ENCODE measurements at regions not wholly inside any gene's neighbourhood (a gene's known extent, or its start where the extent isn't known, plus 50 kb on each side); places are given as distances from the start of the nearest gene placed in this dataset.

DNA sequence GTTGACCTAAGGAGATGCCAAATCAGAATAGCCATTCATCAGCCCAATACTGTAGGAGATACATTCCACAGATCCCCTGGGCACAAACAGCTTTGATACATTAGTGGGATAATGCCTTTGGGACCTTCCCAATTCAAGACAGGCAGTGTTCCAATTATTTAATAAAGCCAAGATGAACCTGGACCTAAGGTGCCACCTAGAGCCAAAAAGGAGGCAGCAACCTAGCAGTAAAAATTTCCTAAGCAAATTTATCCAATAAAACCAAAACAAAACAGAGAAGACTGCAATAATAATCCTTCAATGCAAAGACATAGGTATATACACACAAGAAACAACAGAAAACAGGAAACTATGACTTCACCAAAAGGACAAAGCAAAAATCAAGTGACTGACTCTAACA, 253.0 kb downstream of the HINT1 start (continued):
- TF ChIP-seq ZNF707 (CRISPR knock-in tag; conservative IDR thresholded peaks at IDR 0.05) (no peak), RCOR1 (IDR thresholded peaks at IDR 0.05; ENCODE audit: borderline replicate concordance in 1 of 2, low read depth in 2 of 2, low read length in 2 of 2) (no peak), RBM15 (IDR thresholded peaks at IDR 0.05; ENCODE audit: insufficient read depth, low read length) (no peak), TCF3 (CRISPR knock-in tag; IDR thresholded peaks at IDR 0.05) (no peak)
- TF ChIP-seq, protein P1, sequence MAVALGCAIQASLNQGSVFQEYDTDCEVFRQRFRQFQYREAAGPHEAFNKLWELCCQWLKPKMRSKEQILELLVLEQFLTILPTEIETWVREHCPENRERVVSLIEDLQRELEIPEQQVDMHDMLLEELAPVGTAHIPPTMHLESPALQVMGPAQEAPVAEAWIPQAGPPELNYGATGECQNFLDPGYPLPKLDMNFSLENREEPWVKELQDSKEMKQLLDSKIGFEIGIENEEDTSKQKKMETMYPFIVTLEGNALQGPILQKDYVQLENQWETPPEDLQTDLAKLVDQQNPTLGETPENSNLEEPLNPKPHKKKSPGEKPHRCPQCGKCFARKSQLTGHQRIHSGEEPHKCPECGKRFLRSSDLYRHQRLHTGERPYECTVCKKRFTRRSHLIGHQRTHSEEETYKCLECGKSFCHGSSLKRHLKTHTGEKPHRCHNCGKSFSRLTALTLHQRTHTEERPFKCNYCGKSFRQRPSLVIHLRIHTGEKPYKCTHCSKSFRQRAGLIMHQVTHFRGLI (CRISPR knock-in tag; IDR thresholded peaks at IDR 0.05): no peak
- TF ChIP-seq, protein P2, sequence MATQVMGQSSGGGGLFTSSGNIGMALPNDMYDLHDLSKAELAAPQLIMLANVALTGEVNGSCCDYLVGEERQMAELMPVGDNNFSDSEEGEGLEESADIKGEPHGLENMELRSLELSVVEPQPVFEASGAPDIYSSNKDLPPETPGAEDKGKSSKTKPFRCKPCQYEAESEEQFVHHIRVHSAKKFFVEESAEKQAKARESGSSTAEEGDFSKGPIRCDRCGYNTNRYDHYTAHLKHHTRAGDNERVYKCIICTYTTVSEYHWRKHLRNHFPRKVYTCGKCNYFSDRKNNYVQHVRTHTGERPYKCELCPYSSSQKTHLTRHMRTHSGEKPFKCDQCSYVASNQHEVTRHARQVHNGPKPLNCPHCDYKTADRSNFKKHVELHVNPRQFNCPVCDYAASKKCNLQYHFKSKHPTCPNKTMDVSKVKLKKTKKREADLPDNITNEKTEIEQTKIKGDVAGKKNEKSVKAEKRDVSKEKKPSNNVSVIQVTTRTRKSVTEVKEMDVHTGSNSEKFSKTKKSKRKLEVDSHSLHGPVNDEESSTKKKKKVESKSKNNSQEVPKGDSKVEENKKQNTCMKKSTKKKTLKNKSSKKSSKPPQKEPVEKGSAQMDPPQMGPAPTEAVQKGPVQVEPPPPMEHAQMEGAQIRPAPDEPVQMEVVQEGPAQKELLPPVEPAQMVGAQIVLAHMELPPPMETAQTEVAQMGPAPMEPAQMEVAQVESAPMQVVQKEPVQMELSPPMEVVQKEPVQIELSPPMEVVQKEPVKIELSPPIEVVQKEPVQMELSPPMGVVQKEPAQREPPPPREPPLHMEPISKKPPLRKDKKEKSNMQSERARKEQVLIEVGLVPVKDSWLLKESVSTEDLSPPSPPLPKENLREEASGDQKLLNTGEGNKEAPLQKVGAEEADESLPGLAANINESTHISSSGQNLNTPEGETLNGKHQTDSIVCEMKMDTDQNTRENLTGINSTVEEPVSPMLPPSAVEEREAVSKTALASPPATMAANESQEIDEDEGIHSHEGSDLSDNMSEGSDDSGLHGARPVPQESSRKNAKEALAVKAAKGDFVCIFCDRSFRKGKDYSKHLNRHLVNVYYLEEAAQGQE (IDR thresholded peaks at IDR 0.05; ENCODE audit: borderline replicate concordance): peak; percentile 40; the same call in 1 of the 2 replicates
- TF ChIP-seq, protein P2 (CRISPR knock-in tag; IDR thresholded peaks at IDR 0.05; ENCODE audit: low read depth): no peak
- TF ChIP-seq, protein P3, sequence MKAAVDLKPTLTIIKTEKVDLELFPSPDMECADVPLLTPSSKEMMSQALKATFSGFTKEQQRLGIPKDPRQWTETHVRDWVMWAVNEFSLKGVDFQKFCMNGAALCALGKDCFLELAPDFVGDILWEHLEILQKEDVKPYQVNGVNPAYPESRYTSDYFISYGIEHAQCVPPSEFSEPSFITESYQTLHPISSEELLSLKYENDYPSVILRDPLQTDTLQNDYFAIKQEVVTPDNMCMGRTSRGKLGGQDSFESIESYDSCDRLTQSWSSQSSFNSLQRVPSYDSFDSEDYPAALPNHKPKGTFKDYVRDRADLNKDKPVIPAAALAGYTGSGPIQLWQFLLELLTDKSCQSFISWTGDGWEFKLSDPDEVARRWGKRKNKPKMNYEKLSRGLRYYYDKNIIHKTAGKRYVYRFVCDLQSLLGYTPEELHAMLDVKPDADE (conservative IDR thresholded peaks at IDR 0.05; ENCODE audit: control insufficient read depth, low read depth, low read length): no peak
- TF ChIP-seq, protein P4, sequence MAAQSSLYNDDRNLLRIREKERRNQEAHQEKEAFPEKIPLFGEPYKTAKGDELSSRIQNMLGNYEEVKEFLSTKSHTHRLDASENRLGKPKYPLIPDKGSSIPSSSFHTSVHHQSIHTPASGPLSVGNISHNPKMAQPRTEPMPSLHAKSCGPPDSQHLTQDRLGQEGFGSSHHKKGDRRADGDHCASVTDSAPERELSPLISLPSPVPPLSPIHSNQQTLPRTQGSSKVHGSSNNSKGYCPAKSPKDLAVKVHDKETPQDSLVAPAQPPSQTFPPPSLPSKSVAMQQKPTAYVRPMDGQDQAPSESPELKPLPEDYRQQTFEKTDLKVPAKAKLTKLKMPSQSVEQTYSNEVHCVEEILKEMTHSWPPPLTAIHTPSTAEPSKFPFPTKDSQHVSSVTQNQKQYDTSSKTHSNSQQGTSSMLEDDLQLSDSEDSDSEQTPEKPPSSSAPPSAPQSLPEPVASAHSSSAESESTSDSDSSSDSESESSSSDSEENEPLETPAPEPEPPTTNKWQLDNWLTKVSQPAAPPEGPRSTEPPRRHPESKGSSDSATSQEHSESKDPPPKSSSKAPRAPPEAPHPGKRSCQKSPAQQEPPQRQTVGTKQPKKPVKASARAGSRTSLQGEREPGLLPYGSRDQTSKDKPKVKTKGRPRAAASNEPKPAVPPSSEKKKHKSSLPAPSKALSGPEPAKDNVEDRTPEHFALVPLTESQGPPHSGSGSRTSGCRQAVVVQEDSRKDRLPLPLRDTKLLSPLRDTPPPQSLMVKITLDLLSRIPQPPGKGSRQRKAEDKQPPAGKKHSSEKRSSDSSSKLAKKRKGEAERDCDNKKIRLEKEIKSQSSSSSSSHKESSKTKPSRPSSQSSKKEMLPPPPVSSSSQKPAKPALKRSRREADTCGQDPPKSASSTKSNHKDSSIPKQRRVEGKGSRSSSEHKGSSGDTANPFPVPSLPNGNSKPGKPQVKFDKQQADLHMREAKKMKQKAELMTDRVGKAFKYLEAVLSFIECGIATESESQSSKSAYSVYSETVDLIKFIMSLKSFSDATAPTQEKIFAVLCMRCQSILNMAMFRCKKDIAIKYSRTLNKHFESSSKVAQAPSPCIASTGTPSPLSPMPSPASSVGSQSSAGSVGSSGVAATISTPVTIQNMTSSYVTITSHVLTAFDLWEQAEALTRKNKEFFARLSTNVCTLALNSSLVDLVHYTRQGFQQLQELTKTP (IDR thresholded peaks at IDR 0.05; ENCODE audit: low read depth in 1 of 2, partially characterized antibody in 2 of 2): no peak
